ENCODE measurements at regions not wholly inside any gene's neighbourhood (a gene's known extent, or its start where the extent isn't known, plus 50 kb on each side); places are given as distances from the start of the nearest gene placed in this dataset.

DNA sequence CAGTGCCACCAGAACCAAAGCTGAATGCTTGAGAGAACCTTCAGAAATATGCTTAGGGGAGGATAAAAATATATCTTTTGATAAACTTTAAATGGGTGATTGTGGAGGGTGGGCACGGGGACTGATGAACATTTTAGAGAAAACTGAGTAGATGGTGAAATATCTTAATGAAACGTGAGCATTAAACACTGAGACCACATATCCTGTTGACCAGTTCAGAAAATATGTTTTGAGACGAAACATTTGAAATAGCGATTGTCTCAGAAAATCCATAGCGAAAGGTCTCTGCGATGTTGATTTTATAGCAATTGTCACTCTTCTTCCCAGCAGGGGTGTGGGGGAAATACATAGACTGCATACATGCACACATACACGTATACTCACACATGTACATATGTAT is 231.0 kb downstream of the ESM1 start:
- TF ChIP-seq, protein P1, sequence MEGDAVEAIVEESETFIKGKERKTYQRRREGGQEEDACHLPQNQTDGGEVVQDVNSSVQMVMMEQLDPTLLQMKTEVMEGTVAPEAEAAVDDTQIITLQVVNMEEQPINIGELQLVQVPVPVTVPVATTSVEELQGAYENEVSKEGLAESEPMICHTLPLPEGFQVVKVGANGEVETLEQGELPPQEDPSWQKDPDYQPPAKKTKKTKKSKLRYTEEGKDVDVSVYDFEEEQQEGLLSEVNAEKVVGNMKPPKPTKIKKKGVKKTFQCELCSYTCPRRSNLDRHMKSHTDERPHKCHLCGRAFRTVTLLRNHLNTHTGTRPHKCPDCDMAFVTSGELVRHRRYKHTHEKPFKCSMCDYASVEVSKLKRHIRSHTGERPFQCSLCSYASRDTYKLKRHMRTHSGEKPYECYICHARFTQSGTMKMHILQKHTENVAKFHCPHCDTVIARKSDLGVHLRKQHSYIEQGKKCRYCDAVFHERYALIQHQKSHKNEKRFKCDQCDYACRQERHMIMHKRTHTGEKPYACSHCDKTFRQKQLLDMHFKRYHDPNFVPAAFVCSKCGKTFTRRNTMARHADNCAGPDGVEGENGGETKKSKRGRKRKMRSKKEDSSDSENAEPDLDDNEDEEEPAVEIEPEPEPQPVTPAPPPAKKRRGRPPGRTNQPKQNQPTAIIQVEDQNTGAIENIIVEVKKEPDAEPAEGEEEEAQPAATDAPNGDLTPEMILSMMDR (conservative IDR thresholded peaks at IDR 0.05; ENCODE audit: low read length) = no peak
- no peak for TF ChIP-seq EZH2phosphoT487 (IDR thresholded peaks at IDR 0.05; ENCODE audit: borderline replicate concordance)

All from Loucy (cell line).